ENCODE measurements at regions not wholly inside any gene's neighbourhood (a gene's known extent, or its start where the extent isn't known, plus 50 kb on each side); places are given as distances from the start of the nearest gene placed in this dataset.
"Not testable (repeated sequence)": the region's sequence is repeated elsewhere in the genome, so short reads cannot be mapped to it uniquely, and the experiment has no call there.

- TF ChIP-seq REST (IDR thresholded peaks at IDR 0.05; ENCODE audit: low read depth, low read length) (no peak), ZNF592 (IDR thresholded peaks at IDR 0.05) (no peak), EP300 (IDR thresholded peaks at IDR 0.05; ENCODE audit: borderline replicate concordance in 1 of 2, control insufficient read depth in 1 of 2, low read depth in 2 of 2, low read length in 2 of 2) (no peak), SIN3A (IDR thresholded peaks at IDR 0.05; ENCODE audit: low read depth, low read length) (no peak), LARP7 (IDR thresholded peaks at IDR 0.05) (no peak), CREM (IDR thresholded peaks at IDR 0.05; ENCODE audit: low read depth) (no peak), PAX5 (IDR thresholded peaks at IDR 0.05; ENCODE audit: borderline replicate concordance, low read depth, low read length) (no peak), EZH2 (IDR thresholded peaks at IDR 0.05; ENCODE audit: borderline replicate concordance, control insufficient read depth, low read depth, low read length) (no peak)
Measured at GRCh38 chr2:52340171-52340570, 1308.2 kb upstream of the NRXN1 start (continued).

DNA sequence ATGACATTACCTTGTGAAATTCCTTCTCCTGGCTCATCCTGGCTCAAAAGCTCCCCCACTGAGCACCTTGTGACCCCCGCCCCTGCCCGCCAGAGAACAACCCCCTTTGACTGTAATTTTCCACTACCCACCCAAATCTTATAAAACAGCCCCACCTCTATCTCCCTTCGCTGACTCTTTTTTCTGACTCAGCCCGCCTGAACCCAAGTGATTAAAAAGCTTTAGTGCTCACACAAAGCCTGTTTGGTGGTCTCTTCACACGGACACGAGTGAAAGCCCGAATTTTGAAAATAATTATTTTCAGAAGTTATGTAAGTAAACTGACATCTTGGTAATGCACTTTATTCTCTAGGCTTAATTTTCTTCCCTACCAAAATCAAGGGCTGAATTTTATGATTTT is 1305.9 kb upstream of the NRXN1 start:
- BruUV-seq (replicated peaks); H3K27me3 ChIP-seq (replicated peaks in 1 of 2; ENCODE audit: control insufficient read depth in 2 of 2, insufficient read depth in 2 of 2, low read length in 1 of 2); H3K4me3 ChIP-seq; RAD21 ChIA-PET (ENCODE audit: unreplicated experiment); H3K27ac ChIP-seq (ENCODE audit: control insufficient read depth, insufficient read depth); H3K4me1 ChIP-seq (ENCODE audit: control insufficient read depth, insufficient read depth, low read length); H3K36me3 ChIP-seq (ENCODE audit: control insufficient read depth in 2 of 2, insufficient read depth in 2 of 2, low read length in 1 of 2); H2AFZ ChIP-seq (ENCODE audit: control insufficient read depth, low read depth, low read length); ATAC-seq; CTCF ChIA-PET; in situ Hi-C loops (cut with MboI); H4K20me1 ChIP-seq (ENCODE audit: control insufficient read depth, insufficient read depth); H3K4me2 ChIP-seq (ENCODE audit: control insufficient read depth, insufficient read depth); intact Hi-C loops (cut with micrococcal nuclease; ENCODE audit: unreplicated experiment); H3K9ac ChIP-seq (ENCODE audit: control insufficient read depth, insufficient read depth, low read length); POLR2A ChIA-PET; DNase-seq (ENCODE audit: low read depth, low spot score); FAIRE-seq; H3K9me3 ChIP-seq (replicated peaks; ENCODE audit: control insufficient read depth, insufficient read depth, low read length); SMC1A ChIA-PET (ENCODE audit: uncharacterized antibody, unreplicated experiment); H3K79me2 ChIP-seq (ENCODE audit: control insufficient read depth, insufficient read depth, low read length): not testable (repeated sequence)
- WGBS (ENCODE audit: insufficient coverage, insufficient replicate concordance, low lambda C conversion rate, missing lambda C conversion rate): 32% methylated on average over 7 of the region's 7 CpGs
